HepG2 (cell line): ENCODE measurements at regions not wholly inside any gene's neighbourhood (a gene's known extent, or its start where the extent isn't known, plus 50 kb on each side); places are given as distances from the start of the nearest gene placed in this dataset.
A peak's percentile ranks its signal among the peaks of the same experiment; 100 is the strongest.

ENCODE experiments used
- ATAC-seq: fragments of 200-7000 bp; cut with Tn5 transposase; 3 replicates; pipeline ENCODE4 v1.9.1; 2020; ENCODE audit warnings: mild to moderate bottlenecking, moderate library complexity
- BruUV-seq: library from RNA; stranded (reverse); fragments of 400-500 nt; replicated peaks from 2 replicates; lab custom pipeline; 2021; lab: Mats Ljungman, UMichigan
- CTCF ChIA-PET: fragments of 300-600 bp; formaldehyde crosslinking; extraction: SDS; loops from one replicate; lab custom pipeline; 2021; ENCODE audit warnings: low total read pairs, inconsistent platforms, low intra/inter-chr PET ratio; lab: Yijun Ruan, JAX
- POLR2A ChIA-PET: fragments of 350-600 bp; sonication (Branson Sonifier 250); formaldehyde crosslinking; loops from one replicate; lab custom pipeline; 2020; ENCODE audit warnings: antibody characterized with exemption, inconsistent platforms; lab: Yijun Ruan, JAX
- DNase-seq: peaks from one replicate; pipeline ENCODE4 v3.0.0-alpha.2; 2015; ENCODE audit warnings: low spot score
- FAIRE-seq: peaks from 3 replicates; lab custom pipeline; 2011; peaks lifted over from hg19 to GRCh38; lab: Jason Lieb, UNC
- H2AFZ ChIP-seq: one replicate; pipeline ENCODE4 v1.6.1; 2011; ENCODE audit warnings: low read length, inconsistent platforms
- H3K27ac ChIP-seq: fragments of 300-600 bp; 3 replicates; pipeline ENCODE4 v1.8.0; 2011; ENCODE audit warnings: mixed run types, mild to moderate bottlenecking, mixed read lengths, low read length, inconsistent platforms; ENCODE audit not compliant: insufficient read depth; ENCODE audit errors: extremely low read length
- H3K27me3 ChIP-seq, 2 experiments: fragments of 200-600 bp in 1 of 2; 2 replicates in 1 of 2; 3 replicates in 1 of 2; pipeline versions ENCODE4 v1.6.0 to v1.8.0; 2011; ENCODE audit warnings: low read length in 2 of 2, mild to moderate bottlenecking in 2 of 2, moderate library complexity in 2 of 2, inconsistent platforms in 1 of 2; ENCODE audit not compliant: insufficient read depth in 2 of 2, control insufficient read depth in 1 of 2
- H3K36me3 ChIP-seq, 2 experiments: fragments of 200-600 bp in 1 of 2; replicated peaks in 1 of 2; 2 replicates in 1 of 2; 3 replicates in 1 of 2; pipeline versions ENCODE4 v1.5.1 to v1.8.0; 2011; ENCODE audit warnings: low read length in 2 of 2, inconsistent platforms in 1 of 2; ENCODE audit not compliant: insufficient read depth in 2 of 2, control insufficient read depth in 1 of 2
- H3K4me1 ChIP-seq: 2 replicates; pipeline ENCODE4 v1.5.1; 2012; ENCODE audit warnings: low read length, inconsistent platforms; ENCODE audit not compliant: insufficient read depth
- H3K4me2 ChIP-seq: 2 replicates; pipeline ENCODE4 v1.6.0; 2011; ENCODE audit warnings: low read depth, low read length, inconsistent platforms
- H3K4me3 ChIP-seq, 3 experiments: fragments of 200-600 bp in 1 of 3; sonication (generic), shearing (Covaris generic) in 1 of 3; replicated peaks in 1 of 3; 2 replicates each; pipeline ENCODE4 v1.5.1; 2011 to 2016; ENCODE audit warnings: low read length in 3 of 3, inconsistent platforms in 2 of 3, low read depth in 2 of 3, mild to moderate bottlenecking in 2 of 3, control low read depth in 1 of 3, mixed read lengths in 1 of 3; ENCODE audit not compliant: insufficient read depth in 1 of 3
- H3K79me2 ChIP-seq: one replicate; pipeline ENCODE4 v1.6.1; 2011; ENCODE audit warnings: low read length, inconsistent platforms; ENCODE audit not compliant: insufficient read depth
- H3K9ac ChIP-seq: 2 replicates; pipeline ENCODE4 v1.6.0; 2011; ENCODE audit warnings: mild to moderate bottlenecking, low read depth, low read length, inconsistent platforms; ENCODE audit not compliant: insufficient read depth
- H3K9me3 ChIP-seq: 2 replicates; pipeline ENCODE4 v1.5.1; 2012; ENCODE audit warnings: mild to moderate bottlenecking, low read length
- H4K20me1 ChIP-seq: 2 replicates; pipeline ENCODE4 v1.6.0; 2011; ENCODE audit warnings: inconsistent platforms, mild to moderate bottlenecking, low read length, moderate library complexity; ENCODE audit not compliant: insufficient read depth
- CEBPB ChIP-seq: IDR thresholded peaks from 2 replicates; pipeline ENCODE4 v1.6.1; 2011; ENCODE audit warnings: low read depth, low read length, improper control_type of control experiment, borderline replicate concordance
- FOXP1 ChIP-seq, 2 experiments: fragments of 450-650 bp in 1 of 2; IDR thresholded peaks; 2 replicates each; pipeline ENCODE4 v1.6.1; 2017 to 2018; ENCODE audit warnings: antibody characterized with exemption in 1 of 2
- PRDM10 ChIP-seq: sonication (generic); formaldehyde crosslinking; IDR thresholded peaks from 2 replicates; pipeline ENCODE4 v1.4.0; 2020; ENCODE audit warnings: low read depth, missing genetic modification reagents
- WGBS: methylation state at CpG from one replicate; pipeline ENCODE4 v1.1.6; 2017; ENCODE audit warnings: low lambda C conversion rate; 5-methylcytosine and 5-hydroxymethylcytosine counted together
- in situ Hi-C: cut with HindIII; loops from 2 replicates; pipeline ENCODE4 v1.10.0; 2017; ENCODE audit warnings: low pct_unique_long_range_greater_than_20kb; ENCODE audit not compliant: extremely low pct_ligation_motif_present
- intact Hi-C: fragments of 100-400 bp; cut with micrococcal nuclease; formaldehyde crosslinking; loops from one replicate; pipeline ENCODE4 v1.10.0; 2022; ENCODE audit not compliant: unreplicated experiment

GRCh38 chr11:110347660-110348059 is 51.2 kb upstream of the RDX start:
- Histone ChIP-seq H3K9ac (no peak overlapping the region), H3K79me2 (no peaks in the 10 kb centered on the region), H3K9me3 (no peaks in the 10 kb centered on the region), H4K20me1 (no peaks in the 10 kb centered on the region), H3K4me2 (no peak overlapping the region), H3K27me3 (no peaks in the 10 kb centered on the region), H3K4me3 (no peak overlapping the region), H3K36me3 (no peaks in the 10 kb centered on the region), H2AFZ (no peak overlapping the region), H3K27ac (no peak overlapping the region), H3K4me1 (peaks cover 9% of the 10 kb centered on the region; the same call in 1 of the 2 replicates)
- no TSS peak for BruUV-seq
- FAIRE-seq = no peak
- ATAC-seq = no peak
- DNase-seq = no peak
- TF ChIP-seq CEBPB (peak; percentile 28; the same call in 1 of the 2 replicates), PRDM10 (CRISPR knock-in tag) (no peak), FOXP1 (IDR thresholded peaks at IDR 0.05) (no peak), FOXP1 (CRISPR knock-in tag; IDR thresholded peaks at IDR 0.05) (no peak)
- CTCF ChIA-PET = no interaction called here
- intact Hi-C loops (no loop called here), in situ Hi-C loops (no loop called here)
- WGBS = 85% methylated on average over 4 of the region's 4 CpGs
- POLR2A ChIA-PET = no interaction called here
